ENCODE measurements at regions not wholly inside any gene's neighbourhood (a gene's known extent, or its start where the extent isn't known, plus 50 kb on each side); places are given as distances from the start of the nearest gene placed in this dataset.

DNA sequence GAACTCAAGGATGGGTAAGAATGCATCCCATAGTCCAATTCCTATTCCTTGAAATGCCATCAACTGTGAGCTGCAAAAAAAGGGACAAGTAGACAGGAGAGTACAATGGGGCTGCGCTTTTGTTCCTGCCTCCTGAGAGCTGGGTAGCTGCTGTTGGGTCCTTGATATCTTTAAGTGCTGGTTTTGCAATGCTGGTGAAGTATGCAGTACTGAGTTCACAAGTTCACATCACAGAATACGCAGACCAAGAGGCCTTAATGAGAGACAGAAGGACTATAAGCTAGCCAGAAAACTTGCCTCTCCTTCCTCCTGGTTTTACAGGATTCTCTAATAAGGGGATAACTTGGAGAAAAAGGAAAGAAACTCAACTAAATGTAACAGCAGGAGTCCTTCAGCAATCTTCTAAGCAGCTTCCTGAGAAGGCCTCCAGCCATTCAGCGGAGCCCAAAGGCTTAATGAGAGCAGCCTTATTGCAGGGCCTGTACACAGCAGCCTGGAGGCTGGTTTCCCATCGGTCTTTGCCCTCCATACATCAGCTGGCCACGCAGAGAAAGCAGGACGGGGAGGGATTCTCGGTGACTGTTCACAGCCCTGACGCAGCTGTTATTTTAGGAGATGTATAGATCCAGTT, 293.1 kb downstream of the CDCA7 start:
- TF ChIP-seq, protein P1, sequence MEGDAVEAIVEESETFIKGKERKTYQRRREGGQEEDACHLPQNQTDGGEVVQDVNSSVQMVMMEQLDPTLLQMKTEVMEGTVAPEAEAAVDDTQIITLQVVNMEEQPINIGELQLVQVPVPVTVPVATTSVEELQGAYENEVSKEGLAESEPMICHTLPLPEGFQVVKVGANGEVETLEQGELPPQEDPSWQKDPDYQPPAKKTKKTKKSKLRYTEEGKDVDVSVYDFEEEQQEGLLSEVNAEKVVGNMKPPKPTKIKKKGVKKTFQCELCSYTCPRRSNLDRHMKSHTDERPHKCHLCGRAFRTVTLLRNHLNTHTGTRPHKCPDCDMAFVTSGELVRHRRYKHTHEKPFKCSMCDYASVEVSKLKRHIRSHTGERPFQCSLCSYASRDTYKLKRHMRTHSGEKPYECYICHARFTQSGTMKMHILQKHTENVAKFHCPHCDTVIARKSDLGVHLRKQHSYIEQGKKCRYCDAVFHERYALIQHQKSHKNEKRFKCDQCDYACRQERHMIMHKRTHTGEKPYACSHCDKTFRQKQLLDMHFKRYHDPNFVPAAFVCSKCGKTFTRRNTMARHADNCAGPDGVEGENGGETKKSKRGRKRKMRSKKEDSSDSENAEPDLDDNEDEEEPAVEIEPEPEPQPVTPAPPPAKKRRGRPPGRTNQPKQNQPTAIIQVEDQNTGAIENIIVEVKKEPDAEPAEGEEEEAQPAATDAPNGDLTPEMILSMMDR (IDR thresholded peaks at IDR 0.05; ENCODE audit: low read depth, low read length, poor library complexity, severe bottlenecking) = no peak
- TF ChIP-seq EZH2phosphoT487 (IDR thresholded peaks at IDR 0.05; ENCODE audit: borderline replicate concordance, low read length) = no peak
